Mesenchymal stem cell (in vitro differentiated cells and primary cell): ENCODE measurements at regions not wholly inside any gene's neighbourhood (a gene's known extent, or its start where the extent isn't known, plus 50 kb on each side); places are given as distances from the start of the nearest gene placed in this dataset.

Source experiments
- DNase-seq: peaks from one replicate; pipeline ENCODE4 v3.0.0-alpha.2; 2013
- H2AFZ ChIP-seq: one replicate; pipeline ENCODE4 v1.6.1; 2013; ENCODE audit warnings: low read depth, mild to moderate bottlenecking, control low read depth, inconsistent platforms, low read length, moderate library complexity
- H2AK5ac ChIP-seq: 2 replicates; pipeline ENCODE4 v1.6.1; 2013; ENCODE audit warnings: low read length, moderate library complexity, mild to moderate bottlenecking, inconsistent platforms; ENCODE audit not compliant: severe bottlenecking
- H2BK120ac ChIP-seq: one replicate; pipeline ENCODE4 v1.6.1; 2013; ENCODE audit warnings: low read depth, mild to moderate bottlenecking, inconsistent platforms, low read length, moderate library complexity
- H2BK12ac ChIP-seq, 2 experiments: one replicate each; pipeline ENCODE4 v1.6.1; 2013; ENCODE audit warnings: inconsistent platforms in 2 of 2, low read length in 2 of 2, mild to moderate bottlenecking in 2 of 2, moderate library complexity in 2 of 2, control low read depth in 1 of 2
- H2BK15ac ChIP-seq: one replicate; pipeline ENCODE4 v1.6.1; 2013; ENCODE audit warnings: mild to moderate bottlenecking, low read depth, inconsistent platforms; ENCODE audit not compliant: poor library complexity, severe bottlenecking
- H2BK5ac ChIP-seq: 2 replicates; pipeline ENCODE4 v1.6.1; 2013; ENCODE audit warnings: low read depth, mild to moderate bottlenecking, low read length, control low read depth, inconsistent platforms; ENCODE audit not compliant: poor library complexity, severe bottlenecking
- H3K14ac ChIP-seq, 2 experiments: one replicate each; pipeline ENCODE4 v1.6.1; 2013; ENCODE audit warnings: inconsistent platforms in 2 of 2, low read length in 2 of 2, control low read depth in 1 of 2, mild to moderate bottlenecking in 1 of 2, moderate library complexity in 1 of 2
- H3K18ac ChIP-seq, 2 experiments: one replicate each; pipeline ENCODE4 v1.6.1; 2013; ENCODE audit warnings: inconsistent platforms in 2 of 2, low read length in 2 of 2, control low read depth in 1 of 2, low read depth in 1 of 2, mild to moderate bottlenecking in 1 of 2
- H3K23ac ChIP-seq, 2 experiments: one replicate each; pipeline ENCODE4 v1.6.1; 2013; ENCODE audit warnings: inconsistent platforms in 2 of 2, low read length in 2 of 2, mild to moderate bottlenecking in 2 of 2, moderate library complexity in 2 of 2, control low read depth in 1 of 2
- H3K27ac ChIP-seq: 2 replicates; pipeline ENCODE4 v1.5.1; 2013; ENCODE audit warnings: mild to moderate bottlenecking, moderate library complexity, low read length, control low read depth, inconsistent platforms; ENCODE audit not compliant: poor library complexity, severe bottlenecking
- H3K27me3 ChIP-seq, 2 experiments: 2 replicates each; pipeline versions ENCODE4 v1.6.1 to v1.7.0; 2013; ENCODE audit warnings: low read length in 2 of 2, mild to moderate bottlenecking in 2 of 2, moderate library complexity in 2 of 2, control low read depth in 1 of 2, inconsistent platforms in 1 of 2; ENCODE audit not compliant: control insufficient read depth in 1 of 2, insufficient read depth in 1 of 2
- H3K36me3 ChIP-seq, 2 experiments: 2 replicates each; pipeline versions ENCODE4 v1.6.1 to v1.7.0; 2013; ENCODE audit warnings: low read length in 2 of 2, control low read depth in 1 of 2, inconsistent platforms in 1 of 2, low read depth in 1 of 2, mild to moderate bottlenecking in 1 of 2; ENCODE audit not compliant: insufficient read depth in 2 of 2, control insufficient read depth in 1 of 2
- H3K4ac ChIP-seq, 2 experiments: one replicate each; pipeline ENCODE4 v1.6.1; 2013; ENCODE audit warnings: inconsistent platforms in 2 of 2, low read length in 2 of 2, mild to moderate bottlenecking in 2 of 2, moderate library complexity in 2 of 2, control low read depth in 1 of 2, low read depth in 1 of 2
- H3K4me1 ChIP-seq: 2 replicates; pipeline ENCODE4 v1.6.1; 2013; ENCODE audit warnings: low read depth, low read length, control low read depth; ENCODE audit not compliant: control insufficient read depth, insufficient read depth
- H3K4me2 ChIP-seq: 2 replicates; pipeline ENCODE4 v1.6.1; 2013; ENCODE audit warnings: low read length, mild to moderate bottlenecking, inconsistent platforms; ENCODE audit not compliant: poor library complexity, severe bottlenecking
- H3K4me3 ChIP-seq, 2 experiments: 2 replicates each; pipeline versions ENCODE4 v1.5.1 to v1.7.0; 2013; ENCODE audit warnings: low read length in 2 of 2, mild to moderate bottlenecking in 2 of 2, control low read depth in 1 of 2, low read depth in 1 of 2; ENCODE audit not compliant: insufficient read depth in 1 of 2
- H3K79me1 ChIP-seq: replicated peaks from 2 replicates; pipeline ENCODE4 v1.6.1; 2013; ENCODE audit warnings: mild to moderate bottlenecking, control low read depth, low read length, inconsistent platforms; ENCODE audit not compliant: poor library complexity, severe bottlenecking
- H3K9ac ChIP-seq: 2 replicates; pipeline ENCODE4 v1.7.0; 2013; ENCODE audit warnings: mild to moderate bottlenecking, low read length, moderate library complexity
- H3K9me3 ChIP-seq: 2 replicates; pipeline ENCODE4 v1.7.0; 2013; ENCODE audit warnings: mild to moderate bottlenecking, low read length; ENCODE audit not compliant: control insufficient read depth
- H4K8ac ChIP-seq: one replicate; pipeline ENCODE4 v1.6.1; 2013; ENCODE audit warnings: inconsistent platforms, mild to moderate bottlenecking, low read length, moderate library complexity
- H4K91ac ChIP-seq: one replicate; pipeline ENCODE4 v1.6.1; 2013; ENCODE audit warnings: mild to moderate bottlenecking, low read length, inconsistent platforms
- WGBS: methylation state at CpG from one replicate; pipeline ENCODE4 v1.1.7; 2013; ENCODE audit warnings: mixed read lengths; 5-methylcytosine and 5-hydroxymethylcytosine counted together

DNA sequence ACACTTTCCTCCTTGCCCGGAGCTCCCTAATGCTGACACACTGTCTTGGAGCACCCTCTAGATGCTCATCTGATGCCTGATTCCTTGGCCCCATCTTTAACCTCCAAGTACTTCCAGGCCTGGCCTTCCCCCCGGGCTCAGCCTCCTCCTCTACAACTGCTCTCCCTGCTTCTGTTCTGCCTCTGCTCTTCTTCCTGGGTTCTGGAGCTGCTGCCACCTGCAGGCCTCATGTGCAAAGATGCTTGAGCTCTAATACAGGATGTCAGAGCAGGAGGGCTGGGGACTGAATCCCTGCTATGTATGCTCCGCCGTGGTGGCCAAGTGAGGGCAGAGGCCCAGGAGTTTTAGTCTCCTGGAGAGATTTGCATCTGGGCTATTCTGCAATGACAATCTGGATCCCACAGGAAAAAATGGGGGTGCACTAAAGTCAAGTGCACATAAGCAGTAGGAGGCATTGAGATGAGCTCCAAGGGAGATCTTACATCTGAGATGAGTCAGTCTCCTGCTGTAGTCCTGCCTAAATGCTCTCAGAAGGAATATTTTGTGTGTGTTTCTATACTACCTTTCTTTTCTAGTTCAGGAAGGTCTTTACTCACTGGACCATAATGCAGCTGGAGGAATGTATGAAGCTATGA, 296.3 kb downstream of the UACA start:
- Histone ChIP-seq H4K91ac (no peak overlapping the region), H4K8ac (no peak overlapping the region), H3K9ac (no peak overlapping the region), H3K23ac (no peak overlapping the region), H3K36me3 (no peaks in the 10 kb centered on the region), H3K4me1 (peaks cover 9% of the 10 kb centered on the region), H2BK120ac (no peak overlapping the region), H3K4me2 (no peak overlapping the region), H2BK5ac (no peak overlapping the region), H3K27me3 (peaks cover 34 to 69% of the 10 kb centered on the region in 2 experiments), H2AK5ac (no peak overlapping the region), H3K18ac (no peak overlapping the region), H2AFZ (no peak overlapping the region), H3K9me3 (no peaks in the 10 kb centered on the region), H3K4me3 (no peak overlapping the region), H3K79me1 (no peaks in the 10 kb centered on the region), H2BK12ac (no peak overlapping the region), H3K14ac (no peak overlapping the region), H3K27ac (no peak overlapping the region), H2BK15ac (no peak overlapping the region), H3K4ac (no peak overlapping the region)
- 52% methylated on average over 4 of the region's 4 CpGs for WGBS
- DNase-seq: peak; percentile 67

DNA sequence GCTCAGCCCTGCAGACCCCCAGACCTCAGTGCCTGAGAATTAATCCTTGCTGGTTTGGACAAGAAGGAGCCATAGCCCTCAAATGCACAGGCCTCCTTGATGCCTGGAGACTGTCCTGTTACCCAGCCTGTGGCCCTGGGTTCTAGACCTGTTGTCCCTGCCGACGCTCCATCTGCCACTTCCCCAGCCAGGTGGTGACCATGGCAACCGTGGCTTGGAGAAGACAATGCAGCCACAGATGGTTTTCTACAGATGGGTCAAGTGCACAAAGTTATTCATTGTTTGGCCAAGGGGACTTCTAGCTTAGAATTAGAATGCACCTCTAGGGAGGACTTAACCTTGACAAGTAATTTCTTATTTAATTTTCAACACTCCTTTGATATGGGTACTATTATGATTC, 297.1 kb downstream of the UACA start:
- no peak overlapping the region for H3K14ac ChIP-seq

DNA sequence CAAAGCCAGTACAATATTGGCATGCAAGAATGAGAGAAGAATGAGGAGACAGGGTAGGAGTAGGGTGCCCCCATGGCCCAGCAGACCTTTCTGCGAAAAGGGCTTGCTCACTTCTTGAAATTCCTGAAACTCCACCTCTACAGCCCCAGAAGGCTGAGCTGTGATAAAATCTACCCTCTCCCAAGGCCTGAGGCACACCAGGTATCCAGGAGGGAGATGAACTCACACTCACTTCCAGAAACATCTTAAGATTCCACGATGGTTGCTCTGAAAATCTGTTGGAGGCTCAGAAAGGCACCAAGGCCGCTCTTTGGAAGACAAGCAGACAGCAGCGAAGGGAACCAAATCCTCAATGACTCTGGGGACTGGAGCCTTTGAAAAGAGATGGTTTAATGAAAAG, 297.5 kb downstream of the UACA start:
- no peak overlapping the region for H3K4me3 ChIP-seq
- H2AFZ ChIP-seq: no peak overlapping the region
- no peak overlapping the region for H4K91ac ChIP-seq
- H3K4me2 ChIP-seq: no peak overlapping the region
- H4K8ac ChIP-seq: no peak overlapping the region
- no peaks in the 10 kb centered on the region for H3K79me1 ChIP-seq
- H2BK15ac ChIP-seq: no peak overlapping the region
- no peak overlapping the region for H3K14ac ChIP-seq
- no peak overlapping the region for H3K23ac ChIP-seq
- H3K18ac ChIP-seq: no peak overlapping the region
- H3K27me3 ChIP-seq: peaks cover 34 to 72% of the 10 kb centered on the region in 2 experiments
- no peak overlapping the region for H2BK5ac ChIP-seq
- H3K36me3 ChIP-seq: no peaks in the 10 kb centered on the region
- H2AK5ac ChIP-seq: no peak overlapping the region
- H3K9ac ChIP-seq: no peak overlapping the region
- H3K4me1 ChIP-seq: peaks cover 9% of the 10 kb centered on the region
- H3K4ac ChIP-seq: no peak overlapping the region
- no peak for DNase-seq
- 90% methylated on average over 4 of the region's 4 CpGs for WGBS
- H2BK12ac ChIP-seq: no peak overlapping the region
- no peak overlapping the region for H2BK120ac ChIP-seq
- H3K27ac ChIP-seq: no peak overlapping the region
- H3K9me3 ChIP-seq: no peaks in the 10 kb centered on the region

More for the DNA sequence above, 297.1 kb downstream of the UACA start:
- Histone ChIP-seq H4K8ac (no peak overlapping the region), H3K4ac (no peak overlapping the region), H2AFZ (no peak overlapping the region), H2AK5ac (no peak overlapping the region), H3K18ac (no peak overlapping the region), H2BK12ac (no peak overlapping the region), H3K79me1 (no peaks in the 10 kb centered on the region), H2BK5ac (no peak overlapping the region), H2BK15ac (no peak overlapping the region), H3K36me3 (no peaks in the 10 kb centered on the region), H3K27ac (no peak overlapping the region), H3K4me3 (no peak overlapping the region), H4K91ac (no peak overlapping the region), H3K9ac (no peak overlapping the region), H3K4me2 (no peak overlapping the region), H3K4me1 (peaks cover 9% of the 10 kb centered on the region), H3K23ac (no peak overlapping the region), H2BK120ac (no peak overlapping the region), H3K9me3 (no peaks in the 10 kb centered on the region), H3K27me3 (peaks cover 34 to 72% of the 10 kb centered on the region in 2 experiments)
- 58% methylated on average over 3 of the region's 3 CpGs for WGBS
- no peak for DNase-seq

DNA sequence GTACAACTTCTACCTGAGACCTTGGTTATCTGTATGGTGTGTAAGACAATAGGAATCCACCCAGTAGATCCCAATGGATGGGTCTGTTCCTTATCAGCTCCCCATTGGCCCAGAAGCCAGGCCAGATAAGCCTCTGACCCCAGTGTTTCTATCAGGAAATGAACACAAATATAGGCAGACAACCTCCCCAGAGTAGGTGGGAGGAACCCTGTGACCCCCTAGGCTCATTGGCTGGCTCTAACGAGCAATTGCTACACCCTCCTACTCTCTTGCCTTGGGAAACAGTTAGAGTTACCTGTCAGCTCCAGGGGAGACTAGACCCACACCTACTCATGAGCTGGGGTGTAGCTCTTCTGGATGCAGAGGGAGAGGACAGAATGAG, 299.9 kb downstream of the UACA start:
- Histone ChIP-seq H3K9me3 (no peaks in the 10 kb centered on the region), H3K14ac (no peak overlapping the region), H2BK5ac (no peak overlapping the region), H3K4me2 (no peak overlapping the region), H3K79me1 (no peaks in the 10 kb centered on the region), H2BK12ac (no peak overlapping the region), H4K8ac (no peak overlapping the region), H3K23ac (no peak overlapping the region), H2AFZ (no peak overlapping the region), H3K4me1 (peaks cover 3% of the 10 kb centered on the region), H3K18ac (peak overlapping the region in 1 of 2 experiments; percentile 2), H2AK5ac (no peak overlapping the region), H3K9ac (no peak overlapping the region), H3K4ac (no peak overlapping the region), H2BK120ac (no peak overlapping the region), H3K4me3 (no peak overlapping the region), H2BK15ac (no peak overlapping the region), H3K36me3 (no peaks in the 10 kb centered on the region), H3K27ac (no peak overlapping the region), H4K91ac (no peak overlapping the region), H3K27me3 (peaks cover 27 to 49% of the 10 kb centered on the region in 2 experiments)
- WGBS: 0% methylated on average over 1 of the region's 1 CpG
- DNase-seq: no peak
